ENCODE measurements at regions not wholly inside any gene's neighbourhood (a gene's known extent, or its start where the extent isn't known, plus 50 kb on each side); places are given as distances from the start of the nearest gene placed in this dataset.

DNA sequence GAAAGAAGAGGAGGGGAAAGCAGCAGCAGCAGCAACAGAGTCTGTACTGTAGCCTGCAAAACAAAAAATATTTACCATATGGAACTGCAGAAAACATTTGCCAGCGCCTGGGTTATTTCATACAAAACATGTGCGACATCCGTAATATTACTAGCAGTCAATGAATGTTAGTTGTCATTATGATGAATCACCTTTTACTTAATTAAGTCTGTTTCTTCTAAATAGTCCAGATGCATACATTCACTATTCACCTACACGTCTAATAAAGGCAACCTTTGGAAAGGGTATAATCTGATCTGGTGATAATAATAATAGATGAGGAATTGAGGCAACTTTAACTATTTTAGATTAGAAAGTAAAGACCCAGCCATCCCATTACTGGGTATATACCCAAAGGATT, 426.3 kb upstream of the ST6GAL2 start:
- DNase-seq (ENCODE audit: low spot score) = no peak

- DNase-seq (ENCODE audit: low spot score) = no peak
Observed at GRCh38 chr2:107313316-107313715, 427.3 kb upstream of the ST6GAL2 start.

- no peak for DNase-seq (ENCODE audit: low spot score)
Observed at GRCh38 chr2:107320881-107321280, 434.9 kb upstream of the ST6GAL2 start.

- no peak for DNase-seq (ENCODE audit: low spot score)
Observed at GRCh38 chr2:107322416-107322815, 436.4 kb upstream of the ST6GAL2 start.

DNA sequence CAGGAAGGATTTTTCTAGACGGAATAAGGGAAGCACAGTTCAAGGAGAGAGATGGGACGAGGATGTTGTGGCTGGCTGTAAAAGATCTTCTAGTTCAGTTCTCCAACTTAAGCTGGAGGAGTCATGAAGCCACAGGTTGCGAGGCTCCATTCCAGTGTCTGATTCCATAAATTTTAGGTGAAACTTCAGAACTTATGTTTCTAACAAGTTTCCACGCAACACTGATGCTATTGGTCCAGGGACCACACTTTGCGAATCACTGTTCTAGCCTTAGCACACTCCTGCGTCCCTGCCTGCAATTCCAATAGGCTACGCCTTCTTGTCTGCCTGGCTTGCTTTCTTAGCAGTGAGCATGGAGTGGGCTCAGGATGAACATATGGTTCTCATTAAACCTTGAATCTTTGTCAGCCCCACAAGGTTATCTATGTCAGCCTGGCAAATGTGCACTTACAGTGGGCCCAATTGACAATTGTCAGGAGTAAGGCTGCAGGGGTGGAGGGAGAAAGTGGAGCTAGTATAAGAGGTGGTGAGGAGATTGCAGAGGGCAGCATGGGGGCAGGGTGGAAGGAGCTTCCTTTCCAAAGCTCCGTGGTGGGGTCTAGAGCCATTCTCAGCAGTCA, 438.1 kb upstream of the ST6GAL2 start:
- no peak for DNase-seq (ENCODE audit: low spot score)

- no peak for DNase-seq (ENCODE audit: low spot score)
Observed at GRCh38 chr2:107325981-107326786, 440.2 kb upstream of the ST6GAL2 start.

- no peak for DNase-seq (ENCODE audit: low spot score)
Observed at GRCh38 chr2:107334306-107334705, 448.3 kb upstream of the ST6GAL2 start.

DNA sequence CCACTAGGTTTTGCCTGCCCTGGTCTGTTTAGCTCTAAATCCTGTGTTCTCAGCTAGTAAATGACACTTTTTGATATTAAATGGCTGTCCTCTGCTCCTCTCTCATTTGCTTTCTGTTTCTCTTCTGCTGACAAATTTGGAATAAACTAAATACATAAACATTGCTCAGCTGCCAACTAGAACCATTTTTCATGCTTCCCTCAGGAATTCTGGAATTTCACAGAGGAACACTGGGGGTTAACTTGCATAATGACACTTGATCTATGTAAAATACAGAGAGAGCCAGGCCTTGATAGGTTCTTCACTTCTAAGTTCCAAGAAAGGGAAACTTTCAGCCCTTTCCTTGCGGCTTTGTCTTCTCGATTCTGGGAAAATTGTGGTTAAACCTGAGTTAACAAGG, 450.6 kb upstream of the ST6GAL2 start:
- no peak for DNase-seq (ENCODE audit: low spot score)

DNA sequence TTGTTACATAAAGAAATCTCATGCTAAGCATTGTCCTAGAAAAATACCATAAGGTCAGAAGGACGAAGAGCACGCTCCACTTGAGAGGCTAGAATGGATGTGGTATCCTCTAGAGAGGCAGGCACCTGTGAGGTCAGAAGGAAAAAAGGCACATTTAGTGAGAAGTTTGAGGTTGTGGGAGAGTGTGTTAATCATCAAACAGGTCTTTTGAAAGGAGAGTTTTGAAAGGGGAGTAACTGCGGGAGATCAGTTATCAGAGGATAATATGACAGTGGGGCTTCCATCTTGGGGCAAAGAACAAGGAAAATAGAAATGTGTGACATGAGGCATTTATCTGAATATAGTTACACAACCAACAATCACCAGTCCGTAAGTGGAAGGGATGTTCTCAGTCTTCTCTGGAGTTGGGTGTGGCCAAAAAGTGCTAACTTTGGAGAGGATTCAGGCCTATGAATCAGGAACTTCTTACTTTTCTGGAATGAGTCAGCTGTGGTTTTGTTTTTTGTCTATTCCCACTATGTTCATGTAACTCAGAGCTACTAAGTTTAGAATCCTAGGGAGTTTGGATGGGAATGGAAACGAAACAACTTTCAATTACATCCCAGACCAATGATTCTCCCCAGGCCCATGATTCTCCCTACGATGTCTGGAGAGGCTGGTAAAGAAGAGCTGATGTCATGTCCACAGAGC, 451.4 kb upstream of the ST6GAL2 start:
- no peak for DNase-seq (ENCODE audit: low spot score)

DNA sequence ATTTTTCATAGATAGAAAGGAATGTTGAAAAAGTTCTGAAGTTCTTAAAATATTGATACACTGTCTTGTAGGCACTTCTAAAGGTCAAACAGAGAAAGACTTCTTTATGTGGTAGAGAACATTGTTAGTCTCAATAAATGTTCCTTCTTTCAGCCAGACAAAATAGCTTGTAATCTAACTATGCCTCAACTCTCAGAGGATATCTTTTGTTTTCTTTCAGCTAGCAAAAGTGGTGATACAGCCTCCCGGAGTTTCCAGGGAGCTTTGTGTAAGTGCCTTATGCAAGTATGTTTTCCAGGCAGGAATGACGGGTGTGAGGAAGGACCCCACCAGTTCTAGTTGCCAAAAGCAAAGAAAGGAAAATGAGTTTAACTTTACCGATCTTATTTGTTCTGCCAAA, 452.1 kb upstream of the ST6GAL2 start:
- DNase-seq (ENCODE audit: low spot score) = no peak

DNA sequence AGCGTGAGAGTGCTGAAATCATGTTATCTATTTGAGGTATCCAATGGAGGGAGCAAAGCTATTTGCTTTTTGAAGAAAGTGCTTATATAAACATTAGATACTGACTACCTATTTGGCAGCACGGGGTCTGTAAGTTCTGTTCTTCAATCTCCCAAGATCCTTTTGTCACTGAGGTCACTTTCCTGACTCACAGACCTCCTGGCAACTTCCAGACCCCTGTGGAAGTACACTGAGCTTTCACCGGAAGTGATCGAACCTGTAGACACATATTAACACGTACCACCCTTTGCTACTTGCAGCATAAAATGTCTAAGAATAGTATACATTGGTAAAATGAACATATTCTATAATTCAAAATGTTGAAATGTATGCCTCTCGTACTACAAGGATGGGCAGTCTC, 452.6 kb upstream of the ST6GAL2 start:
- no peak for DNase-seq (ENCODE audit: low spot score)

DNA sequence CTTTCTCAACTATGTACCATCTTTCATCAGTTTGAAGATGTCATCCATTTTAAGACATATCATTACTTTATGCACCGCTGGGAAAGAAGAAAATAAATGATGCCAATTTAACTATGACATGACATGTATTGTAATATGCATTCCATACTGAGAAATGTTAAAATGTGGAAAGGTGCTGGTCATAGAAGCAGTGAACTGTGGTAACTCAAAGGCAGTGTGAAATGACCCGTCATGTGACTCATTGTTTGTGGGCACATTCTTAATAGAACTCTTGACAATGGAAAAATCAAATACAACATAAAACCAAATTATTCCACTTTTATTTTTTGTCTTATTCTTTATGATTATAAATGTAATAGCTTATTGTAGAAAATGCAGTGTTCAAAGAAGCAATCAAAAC, 455.0 kb upstream of the ST6GAL2 start:
- DNase-seq (ENCODE audit: low spot score) = no peak

DNA sequence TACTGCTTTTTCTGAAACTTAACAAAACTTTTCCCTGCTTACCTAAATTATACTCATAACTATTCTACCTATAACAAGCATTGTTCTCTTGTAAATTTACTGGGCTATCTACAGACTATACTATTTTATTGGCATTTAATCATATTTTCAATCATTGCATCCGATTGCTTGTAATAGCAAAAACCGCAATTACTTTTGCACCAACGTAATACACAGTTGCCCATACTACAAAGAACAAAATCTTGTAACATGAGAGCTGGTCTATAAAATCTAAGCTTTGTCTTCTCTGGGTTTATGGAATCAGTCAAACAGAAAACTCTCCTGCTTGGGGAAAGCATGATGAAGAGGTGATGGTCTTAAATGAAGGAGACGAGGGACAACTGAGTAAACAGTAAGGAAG, 463.4 kb upstream of the ST6GAL2 start:
- DNase-seq (ENCODE audit: low spot score) = no peak

DNA sequence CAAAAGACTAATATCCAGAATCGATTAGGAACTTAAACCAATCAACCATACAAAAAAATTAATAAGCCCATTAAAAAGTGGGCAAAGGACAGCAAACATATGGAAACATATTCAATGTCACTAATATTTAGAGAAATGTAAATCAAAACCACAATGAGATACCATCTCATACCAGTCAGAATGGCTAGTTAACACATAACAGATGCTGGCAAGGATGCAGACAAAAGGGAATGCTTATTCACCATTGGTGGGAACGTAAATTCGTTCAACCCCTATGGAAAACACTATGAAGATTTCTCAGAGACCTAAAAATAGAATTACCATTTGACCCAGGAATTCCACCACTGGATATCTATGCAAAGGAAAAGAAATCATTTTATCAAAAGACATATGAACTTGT, 468.2 kb upstream of the ST6GAL2 start:
- DNase-seq (ENCODE audit: low spot score) = no peak

DNA sequence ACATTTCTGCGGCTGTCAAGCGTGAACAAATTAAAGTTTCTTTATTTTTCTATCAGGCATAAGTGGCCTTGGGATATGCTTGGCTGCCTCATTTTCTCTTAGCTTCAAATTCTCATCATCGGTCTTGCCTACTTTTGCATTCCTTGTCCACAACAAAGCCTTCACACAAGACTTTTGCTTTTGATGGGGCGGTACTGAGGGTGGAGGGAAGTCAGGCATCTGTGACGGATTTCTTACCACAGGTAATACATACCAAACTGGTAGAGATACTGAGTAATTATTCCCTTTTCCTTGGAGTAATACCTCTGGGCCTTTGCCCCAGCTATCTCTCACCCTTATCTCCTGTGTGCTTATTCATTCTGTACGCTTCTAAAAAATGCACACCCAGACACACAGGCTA, 468.3 kb upstream of the RGPD4 start:
- no peak for DNase-seq (ENCODE audit: low spot score)

- no peak for DNase-seq (ENCODE audit: low spot score)
Observed at GRCh38 chr2:107359021-107359420, 467.7 kb upstream of the RGPD4 start.

DNA sequence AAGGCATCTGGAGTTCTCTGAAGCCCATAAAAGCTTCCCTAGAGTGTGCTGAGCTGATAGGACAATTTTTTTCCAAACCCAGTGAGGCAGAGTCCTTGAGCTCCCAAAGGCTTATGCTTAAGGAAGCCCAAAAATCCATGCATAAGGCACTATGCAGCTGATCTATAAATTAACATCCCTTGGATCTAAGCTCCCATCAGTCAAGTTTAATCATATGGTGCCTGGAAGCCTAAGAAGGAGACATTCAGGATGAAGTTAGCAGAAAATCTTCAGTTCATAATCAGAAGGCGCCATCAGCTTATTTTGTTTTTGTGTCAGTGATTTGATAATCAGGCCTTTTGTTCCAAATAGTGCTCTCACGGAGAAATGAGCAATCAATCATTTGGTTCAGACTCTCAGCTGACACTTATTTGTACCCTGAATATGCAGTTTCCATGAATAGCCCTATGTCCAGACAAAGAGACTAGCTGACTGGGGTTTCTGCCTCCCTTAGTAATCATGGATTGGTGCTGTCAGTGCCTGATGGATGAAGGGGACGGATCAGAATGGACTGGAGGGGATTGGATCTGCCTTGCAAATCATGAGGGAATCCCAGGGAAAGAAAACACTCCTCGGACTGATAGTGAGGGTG, 464.8 kb upstream of the RGPD4 start:
- DNase-seq (ENCODE audit: low spot score) = no peak

DNA sequence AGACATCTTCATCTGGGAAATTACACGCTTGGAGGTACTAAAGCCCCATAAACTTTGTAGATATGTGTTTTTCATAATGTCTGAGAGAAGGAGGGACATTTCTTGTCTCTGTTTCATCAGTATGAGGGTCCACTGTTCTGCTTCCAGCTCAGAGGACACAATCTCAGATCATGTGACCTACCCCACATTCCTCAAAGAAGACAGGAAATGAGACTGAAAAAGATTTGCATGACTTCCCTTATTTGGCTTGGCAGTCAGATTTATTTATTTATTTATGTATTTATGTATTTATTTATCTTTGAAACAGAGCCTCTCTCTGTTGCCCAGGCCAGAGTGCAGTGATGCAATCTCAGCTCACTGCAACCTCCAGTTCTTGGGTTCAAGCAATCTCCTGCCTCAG, 463.7 kb upstream of the RGPD4 start:
- DNase-seq (ENCODE audit: low spot score) = no peak

GRCh38 chr2:107363806-107364205, 462.9 kb upstream of the RGPD4 start:
- no peak for DNase-seq (ENCODE audit: low spot score)

- DNase-seq (ENCODE audit: low spot score) = no peak
Observed at GRCh38 chr2:107364361-107364950, 462.2 kb upstream of the RGPD4 start.

GRCh38 chr2:107374249-107374648, 452.4 kb upstream of the RGPD4 start:
- DNase-seq (ENCODE audit: low spot score) = no peak

GRCh38 chr2:107376909-107377308, 449.8 kb upstream of the RGPD4 start:
- no peak for DNase-seq (ENCODE audit: low spot score)
